Globus pallidus (tissue), 1 donor: ENCODE measurements at regions not wholly inside any gene's neighbourhood (a gene's known extent, or its start where the extent isn't known, plus 50 kb on each side); places are given as distances from the start of the nearest gene placed in this dataset.
"Not testable (repeated sequence)": the region's sequence is repeated elsewhere in the genome, so short reads cannot be mapped to it uniquely, and the experiment has no call there.

Source experiments
- DNase-seq: peaks from one replicate; pipeline ENCODE4 v3.0.0-alpha.2; 2015; ENCODE audit warnings: low spot score

DNA sequence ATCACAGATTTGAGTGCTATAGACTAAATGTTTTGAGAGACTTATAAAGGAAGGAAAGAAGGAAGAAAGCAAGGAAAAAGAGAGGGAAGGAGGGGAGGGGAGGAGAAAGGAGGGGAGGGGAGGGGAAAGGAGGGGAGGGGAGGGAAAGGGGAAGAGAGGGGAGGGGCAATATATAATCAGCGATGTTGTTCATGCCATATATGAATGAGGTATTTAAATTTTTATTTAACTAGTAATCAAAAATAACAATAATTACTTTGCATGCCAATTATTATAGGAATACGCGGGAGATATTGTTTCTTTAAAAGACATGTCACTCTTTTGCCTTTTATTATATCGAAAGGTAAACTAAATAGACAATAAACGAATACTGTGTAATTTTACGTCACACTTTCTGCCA, 1029.7 kb downstream of the FAT4 start:
- no peak for DNase-seq

DNA sequence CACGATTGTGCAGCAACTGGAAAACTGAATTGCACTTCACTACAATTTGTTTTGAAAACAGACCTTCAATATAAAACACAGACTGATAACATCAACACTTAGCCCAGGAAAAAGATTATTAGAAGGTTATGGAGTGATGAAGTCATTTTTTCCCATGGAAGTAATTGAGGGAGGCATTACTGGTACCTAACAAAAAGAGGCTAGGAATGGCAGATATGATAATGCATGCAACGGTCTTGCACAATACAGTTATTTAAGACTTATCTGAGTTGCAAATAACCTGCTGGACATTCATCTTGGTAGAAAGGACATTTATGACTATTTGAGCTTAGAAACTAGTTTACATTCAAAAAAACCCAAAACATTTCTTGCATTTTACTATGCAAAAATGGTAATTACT, 1031.9 kb downstream of the FAT4 start:
- DNase-seq: no peak

DNA sequence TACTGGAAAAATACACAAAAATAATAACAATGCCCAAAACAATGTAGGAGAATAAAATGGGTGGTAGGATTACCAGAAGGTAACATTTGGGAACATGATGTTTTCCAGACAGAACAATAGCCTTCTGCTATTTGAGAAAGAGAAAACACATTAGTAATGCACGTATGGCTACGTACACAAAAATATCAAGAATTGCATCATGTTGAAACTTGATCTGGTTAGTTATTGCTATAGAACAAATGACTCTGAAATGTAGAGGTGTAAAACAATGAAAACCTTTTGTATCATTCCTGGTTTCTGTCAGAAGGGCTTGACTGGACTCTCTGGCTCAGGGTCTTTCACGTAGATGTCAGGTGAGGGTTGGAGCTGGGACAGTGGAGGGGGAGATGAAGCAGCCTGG, 1040.0 kb downstream of the FAT4 start:
- DNase-seq: no peak

DNA sequence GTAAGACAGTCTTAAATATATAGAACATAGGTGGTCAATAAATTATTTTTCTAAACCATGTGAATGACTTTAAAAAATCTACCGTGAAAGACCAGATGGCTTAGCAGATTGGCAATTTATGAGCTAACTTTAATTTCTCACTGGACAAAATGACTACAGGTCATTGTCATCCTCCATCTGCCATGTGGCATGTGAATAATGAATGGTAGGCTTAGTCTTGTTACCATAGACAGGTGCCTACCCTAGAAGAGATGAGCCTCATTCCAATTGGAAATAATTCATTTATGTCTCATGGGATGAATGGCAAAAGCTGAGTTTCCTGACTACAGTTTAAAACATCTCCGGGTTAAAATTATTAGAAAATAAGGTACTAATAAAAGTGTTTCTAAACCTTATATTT, 1043.3 kb downstream of the FAT4 start:
- DNase-seq: no peak

DNA sequence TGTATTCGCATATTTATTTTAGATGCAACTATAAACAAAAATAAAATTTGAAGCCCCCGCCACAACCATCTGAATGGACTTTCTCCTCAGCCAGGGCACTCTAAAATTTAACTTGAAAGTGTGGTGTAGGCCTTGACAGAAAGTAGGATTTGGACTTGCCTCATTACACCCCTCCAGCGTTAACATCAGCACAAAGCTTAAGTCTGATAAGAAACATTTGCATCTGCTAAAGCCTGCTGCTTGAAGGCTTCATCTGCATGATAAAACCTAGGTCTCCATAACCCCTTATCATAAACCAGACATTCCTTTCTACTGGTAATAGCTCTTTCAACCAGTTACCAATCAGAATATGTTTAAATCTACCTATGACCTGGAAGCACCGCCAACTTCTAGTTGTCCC, 1046.5 kb downstream of the FAT4 start:
- DNase-seq: no peak

DNA sequence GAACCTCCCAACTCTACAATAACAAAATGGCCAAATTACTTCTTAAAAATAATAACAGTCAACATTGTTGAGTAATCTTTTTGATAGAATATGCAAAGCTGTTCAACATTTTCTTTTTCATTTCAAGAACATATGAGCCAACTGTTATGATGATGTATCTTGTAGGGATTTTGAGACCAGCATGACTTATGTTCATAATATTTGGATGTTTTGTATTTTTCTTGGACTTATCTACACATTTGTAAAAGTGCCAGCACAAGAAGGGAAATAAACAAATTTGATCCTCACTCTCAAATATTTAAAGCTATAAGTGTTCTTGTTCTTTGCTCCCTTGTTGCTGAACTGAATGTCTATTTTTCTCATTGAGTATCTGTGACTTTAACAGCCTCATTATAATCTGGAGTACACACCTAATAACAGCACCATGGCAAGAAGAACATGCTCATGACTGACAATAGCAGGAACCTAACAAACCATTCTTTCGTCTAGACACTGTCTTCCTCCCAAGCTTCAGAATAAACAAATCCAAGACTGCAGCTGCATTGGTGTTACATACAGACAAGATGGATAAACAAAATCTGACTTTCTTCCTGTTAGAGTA, 1049.7 kb downstream of the FAT4 start:
- DNase-seq: no peak

DNA sequence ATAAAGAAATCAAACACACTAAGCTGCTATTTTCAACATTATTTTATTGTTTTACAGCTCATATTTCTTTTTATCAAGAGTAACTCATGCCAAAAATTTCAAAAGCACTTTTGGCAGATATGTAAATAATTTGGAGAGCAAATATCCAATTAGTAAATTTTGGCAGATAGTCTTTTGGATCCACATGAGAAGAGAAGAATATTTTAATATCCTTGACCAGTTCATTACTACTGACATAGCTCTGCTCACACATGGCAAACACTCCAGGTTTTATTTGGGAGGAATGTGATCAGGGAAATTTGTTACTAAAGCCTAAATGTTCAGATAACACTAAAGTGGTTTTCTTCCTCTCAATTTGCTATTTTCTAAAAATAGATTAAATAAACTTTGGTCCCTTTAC, 1054.3 kb downstream of the FAT4 start:
- no peak for DNase-seq

DNA sequence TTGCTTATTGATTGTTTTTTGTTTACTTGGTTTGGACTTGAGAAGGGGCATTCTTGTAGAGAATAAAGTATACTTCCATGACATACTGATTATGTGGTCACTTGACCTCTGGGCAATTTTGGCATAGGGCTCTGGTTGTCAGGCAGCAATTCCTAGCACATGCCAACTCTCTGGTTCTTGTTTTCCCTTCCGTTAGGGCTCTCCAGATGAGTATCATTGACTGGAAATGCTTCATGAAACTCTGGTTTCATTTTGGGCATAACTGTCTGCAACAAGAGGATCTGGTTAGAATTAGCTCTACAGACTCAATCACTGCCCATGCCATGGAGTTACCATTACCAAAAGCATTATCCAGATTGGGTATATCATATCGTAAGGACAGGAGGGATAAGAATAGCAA, 1057.9 kb downstream of the FAT4 start:
- DNase-seq: no peak

DNA sequence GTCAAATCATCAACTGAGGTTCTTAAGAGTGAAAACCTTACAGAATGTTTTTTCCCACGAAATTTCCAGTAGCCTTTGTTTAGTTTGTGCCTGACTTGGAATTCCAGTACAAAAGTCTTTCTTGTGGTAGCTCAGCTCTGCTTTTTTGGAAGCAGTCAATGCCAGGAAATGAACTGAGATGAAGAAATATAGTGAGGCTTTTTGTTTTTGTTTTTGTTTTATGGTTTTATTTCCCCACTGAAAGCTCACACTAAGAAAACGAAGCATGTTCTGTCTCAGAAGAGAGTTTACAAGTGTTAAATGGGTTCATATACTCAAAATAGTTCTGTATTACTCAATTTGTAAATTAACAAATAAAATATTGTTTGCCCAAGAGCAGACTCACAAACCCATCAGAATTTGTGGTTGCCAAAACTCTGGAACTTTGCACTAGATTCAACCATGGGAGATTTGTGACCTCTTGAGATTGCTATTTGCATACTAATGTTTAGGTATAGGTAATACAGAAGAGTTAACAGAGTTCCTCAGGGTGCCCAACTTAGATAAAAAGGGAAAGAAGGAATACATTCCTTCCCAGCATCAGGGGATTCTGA, 1060.8 kb downstream of the FAT4 start:
- no peak for DNase-seq

DNA sequence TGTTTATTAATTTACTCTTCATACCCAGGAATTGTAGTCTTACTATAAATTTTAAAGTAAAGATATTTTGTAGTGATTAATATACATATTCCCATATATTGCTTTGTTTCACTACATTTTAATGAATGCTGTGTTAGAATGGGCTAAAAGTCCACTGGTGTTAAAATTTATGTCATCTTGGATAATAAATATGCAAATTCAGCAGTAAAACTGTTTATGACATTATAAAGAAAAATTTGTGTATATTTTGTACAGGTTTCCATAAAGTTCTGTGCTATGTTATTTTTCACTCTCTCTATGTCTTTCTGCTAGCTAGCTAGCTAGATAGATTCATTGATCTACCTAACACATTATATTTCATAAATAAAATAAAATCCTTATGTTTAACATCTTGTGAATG, 1071.2 kb downstream of the FAT4 start:
- DNase-seq: no peak

DNA sequence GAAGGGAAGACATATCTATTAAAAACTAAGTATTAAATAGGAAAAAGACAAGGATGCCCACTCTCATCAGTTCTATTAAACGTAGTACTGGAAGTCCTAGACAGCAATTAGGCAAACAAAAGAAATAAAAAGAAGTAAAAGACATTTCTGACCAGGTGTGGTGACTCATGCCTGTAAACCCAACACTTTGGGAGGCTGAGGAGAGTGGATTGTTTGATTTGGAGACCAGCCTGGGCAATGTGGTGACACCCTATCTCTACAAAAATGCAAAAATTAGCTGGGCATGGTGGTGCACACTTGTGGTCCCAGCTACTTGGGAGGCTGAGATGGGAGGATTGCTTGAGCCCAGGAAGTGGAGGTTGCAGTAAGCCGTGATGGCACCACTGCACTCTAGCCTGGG, 1071.8 kb downstream of the FAT4 start:
- DNase-seq: no peak

DNA sequence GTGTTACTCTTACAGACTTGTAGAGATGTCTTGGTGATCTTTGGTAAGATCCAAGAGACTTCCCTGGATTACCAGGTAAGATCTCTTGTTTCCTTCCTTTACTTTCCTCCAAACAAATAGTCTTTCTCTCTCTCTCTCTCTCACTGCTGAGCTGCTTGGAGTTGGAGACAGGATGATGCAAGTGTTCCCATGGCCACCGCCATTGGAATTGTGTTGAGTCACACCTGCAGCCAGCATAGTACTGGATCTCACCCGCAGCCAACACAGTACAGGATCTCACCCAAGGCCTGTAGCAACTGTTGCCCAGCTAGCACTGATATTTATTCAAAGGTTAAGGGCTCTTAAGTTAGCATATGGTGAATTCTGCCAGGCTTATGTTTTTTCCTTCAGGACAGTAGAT, 1080.9 kb downstream of the FAT4 start:
- no peak for DNase-seq

DNA sequence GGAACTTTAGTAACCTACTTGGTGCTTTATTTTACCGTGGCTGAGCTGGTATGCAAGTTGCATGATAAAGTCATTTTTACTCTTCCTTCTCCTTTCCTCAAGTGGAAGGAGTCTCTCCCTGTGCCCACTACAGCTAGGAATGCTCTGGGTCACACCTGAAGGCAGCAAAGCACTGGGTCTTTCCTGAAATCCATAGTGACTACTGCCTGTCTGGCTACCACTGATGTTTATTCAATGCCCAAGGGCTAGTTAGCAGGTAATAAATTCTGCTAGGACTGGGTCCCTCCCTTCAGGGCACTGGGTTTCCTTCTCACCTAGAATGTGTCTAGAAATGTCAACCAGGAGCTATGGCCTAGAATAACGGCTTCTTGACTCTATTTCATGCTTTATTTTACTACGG, 1081.4 kb downstream of the FAT4 start:
- DNase-seq: no peak

DNA sequence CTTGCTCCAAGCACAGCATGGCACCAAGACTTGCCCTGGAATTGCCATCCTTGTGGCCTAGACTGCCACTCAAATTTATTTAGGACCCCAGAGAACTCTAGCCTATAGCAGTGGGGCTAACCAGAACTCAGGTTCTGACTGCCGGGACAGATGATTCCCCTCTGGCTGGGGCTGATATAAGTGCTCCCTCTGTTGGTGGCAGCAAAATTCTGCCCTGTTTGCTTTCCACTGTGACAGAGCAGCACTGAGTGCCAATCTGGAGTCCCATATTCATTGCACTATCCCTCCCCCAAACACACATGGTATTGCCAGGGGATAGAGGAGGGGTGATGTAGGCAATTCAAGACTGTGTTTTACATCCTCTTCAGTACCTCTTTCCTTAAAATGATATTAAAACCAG, 1081.9 kb downstream of the FAT4 start:
- DNase-seq: no peak

DNA sequence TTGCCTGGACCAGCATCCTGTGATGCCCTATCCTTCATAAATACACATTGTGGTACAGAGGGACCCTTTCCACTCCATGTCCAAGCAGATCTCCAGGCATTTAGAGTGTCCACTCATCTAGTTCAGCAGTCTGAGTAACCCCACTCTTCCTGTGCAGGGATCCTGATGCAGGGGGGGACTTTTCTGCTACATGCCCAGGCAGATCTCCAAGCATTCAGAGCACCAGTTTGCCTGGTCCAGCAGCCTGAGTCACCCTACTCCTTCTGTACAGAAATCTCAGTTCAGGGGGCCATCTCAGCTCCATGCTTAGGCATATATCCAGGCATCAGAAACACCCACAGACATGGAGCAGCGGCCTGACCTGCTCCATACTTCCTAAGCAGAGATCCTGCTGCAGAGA, 1089.8 kb downstream of the FAT4 start:
- no peak for DNase-seq

DNA sequence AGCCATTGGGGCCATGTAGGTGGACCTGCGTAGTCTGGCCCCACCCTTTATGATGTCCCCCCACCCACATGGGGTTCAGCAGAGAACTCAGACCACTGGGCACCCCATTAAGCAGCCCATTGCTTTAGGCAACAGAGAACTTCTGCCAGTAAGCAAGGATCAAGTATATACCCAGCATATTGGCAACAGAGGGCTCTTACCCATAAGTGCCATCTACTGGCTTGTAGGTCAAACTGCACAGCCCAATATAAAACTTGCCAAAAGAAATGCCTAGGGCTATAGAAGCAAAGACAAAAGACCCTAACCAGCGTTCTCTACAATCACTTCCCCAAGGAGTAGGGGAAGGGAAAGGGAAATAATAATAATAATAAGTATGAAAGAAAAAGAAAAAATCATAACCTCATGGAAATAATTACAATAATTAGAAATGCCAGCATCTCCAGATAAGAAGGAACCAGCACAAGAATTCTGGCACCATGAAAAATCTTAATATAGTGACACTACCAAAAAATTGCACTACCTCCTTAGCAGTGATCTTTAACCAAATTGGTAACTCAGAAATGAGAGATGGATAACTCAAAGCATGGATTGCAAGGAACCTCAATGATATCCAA, 1090.7 kb downstream of the FAT4 start:
- no peak for DNase-seq

DNA sequence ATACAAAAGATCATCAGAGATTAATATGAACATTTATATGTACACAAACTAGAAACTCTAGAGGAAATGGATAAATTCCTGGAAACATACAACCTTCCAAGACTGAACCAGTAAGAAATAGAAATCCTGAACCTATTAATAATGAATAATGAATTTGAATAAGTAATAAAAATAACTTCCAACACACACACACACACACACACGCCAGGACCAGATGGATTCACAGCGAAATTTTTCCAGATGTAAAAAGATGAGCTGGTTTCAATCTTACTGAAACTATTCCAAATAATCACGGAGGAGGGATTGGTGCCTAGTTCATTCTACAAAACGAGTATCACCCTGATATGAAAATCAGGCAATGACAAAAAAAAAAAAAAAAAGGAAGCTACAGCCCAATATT, 1095.0 kb downstream of the FAT4 start:
- DNase-seq: no peak

DNA sequence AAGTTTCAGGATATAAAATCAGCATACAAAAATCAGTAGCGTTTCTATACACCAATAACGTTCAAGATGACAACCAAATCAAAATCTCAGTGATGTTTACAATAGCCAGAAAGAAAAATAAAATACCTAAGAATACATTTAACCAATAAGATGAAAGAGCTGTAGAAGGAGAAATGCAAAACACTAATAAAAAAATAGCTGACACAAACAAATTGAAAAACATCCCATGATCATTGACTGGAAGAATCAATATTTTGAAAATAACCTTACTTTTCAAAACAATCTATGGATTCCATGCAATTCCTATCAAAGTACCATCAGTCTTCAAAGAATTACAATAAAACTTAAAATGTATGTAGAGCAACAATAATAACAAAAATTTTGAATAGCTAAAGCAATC, 1096.3 kb downstream of the FAT4 start:
- no peak for DNase-seq

DNA sequence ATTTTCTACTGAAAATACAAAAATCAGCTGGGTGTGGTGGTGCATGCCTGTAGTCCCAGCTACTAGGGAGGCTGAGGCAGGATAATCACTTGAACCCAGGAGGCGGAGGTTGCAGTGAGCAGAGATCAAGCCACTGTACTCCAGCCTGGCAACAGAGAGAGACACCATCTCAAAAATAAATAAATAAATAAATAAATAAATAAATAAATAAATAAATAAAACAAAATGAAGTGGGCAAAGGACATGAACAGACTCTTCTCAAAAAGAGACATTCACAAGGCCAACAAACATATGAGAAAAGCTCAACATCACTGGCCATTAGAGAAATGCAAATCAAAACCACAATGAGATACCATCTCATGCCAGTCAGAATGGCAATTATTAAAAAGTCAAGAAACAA, 1097.6 kb downstream of the FAT4 start:
- not testable (repeated sequence) for DNase-seq

DNA sequence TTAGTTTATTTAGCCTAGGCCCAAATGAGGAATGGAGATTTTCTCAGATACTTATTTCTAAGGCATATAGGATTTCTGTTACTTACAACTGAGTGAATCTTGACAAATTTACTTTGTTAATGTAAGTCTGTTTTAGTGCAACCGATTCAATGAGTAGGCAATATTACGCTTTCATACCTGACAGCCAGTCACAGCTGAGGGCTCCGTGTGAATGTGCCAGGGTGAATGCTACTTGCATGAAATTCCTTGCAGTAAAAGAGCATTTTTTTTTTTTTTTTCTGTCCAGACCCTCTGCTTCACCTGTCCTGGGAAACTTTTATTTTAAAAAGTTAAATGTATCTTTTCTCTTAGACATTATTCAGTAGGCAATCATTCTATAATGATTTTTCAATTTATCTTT, 1100.0 kb downstream of the FAT4 start:
- DNase-seq: no peak

DNA sequence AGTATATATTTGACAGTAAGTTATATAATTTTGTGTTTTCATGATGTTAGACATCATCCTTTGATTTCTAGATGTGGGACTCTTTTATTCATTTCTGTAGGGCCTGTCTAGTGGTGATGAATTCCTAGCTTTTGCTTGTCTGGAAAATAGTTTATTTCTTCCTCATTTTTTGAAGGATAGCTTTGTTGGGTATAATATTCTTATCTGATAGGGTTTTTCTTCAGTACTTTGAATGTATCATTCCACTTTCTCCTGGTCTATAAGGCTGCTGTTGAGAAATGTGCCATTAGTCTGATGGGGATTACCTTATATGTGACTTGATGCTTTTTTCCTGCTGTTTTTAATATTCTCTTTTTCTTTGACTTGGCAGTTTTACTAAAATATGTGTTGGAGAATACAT, 1104.5 kb downstream of the FAT4 start:
- no peak for DNase-seq

DNA sequence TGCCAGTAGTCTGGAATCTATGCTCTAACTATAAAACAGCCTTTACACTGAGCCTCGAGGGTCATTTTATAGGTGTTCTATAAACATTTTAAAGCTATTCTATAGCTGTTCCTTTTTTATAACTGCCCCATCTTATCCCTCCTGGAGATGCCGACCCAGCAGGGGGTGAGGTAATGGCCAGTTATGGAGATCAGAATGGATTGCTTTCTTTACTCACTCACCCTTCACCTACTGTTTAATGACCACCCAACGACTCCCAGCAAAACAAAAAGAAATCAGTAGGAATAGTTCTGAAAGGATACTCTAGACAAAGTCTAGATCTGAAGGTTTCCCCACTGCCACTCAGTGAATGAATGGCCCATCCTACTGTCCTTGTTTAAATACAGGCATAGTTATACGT, 1113.1 kb downstream of the FAT4 start:
- DNase-seq: no peak

DNA sequence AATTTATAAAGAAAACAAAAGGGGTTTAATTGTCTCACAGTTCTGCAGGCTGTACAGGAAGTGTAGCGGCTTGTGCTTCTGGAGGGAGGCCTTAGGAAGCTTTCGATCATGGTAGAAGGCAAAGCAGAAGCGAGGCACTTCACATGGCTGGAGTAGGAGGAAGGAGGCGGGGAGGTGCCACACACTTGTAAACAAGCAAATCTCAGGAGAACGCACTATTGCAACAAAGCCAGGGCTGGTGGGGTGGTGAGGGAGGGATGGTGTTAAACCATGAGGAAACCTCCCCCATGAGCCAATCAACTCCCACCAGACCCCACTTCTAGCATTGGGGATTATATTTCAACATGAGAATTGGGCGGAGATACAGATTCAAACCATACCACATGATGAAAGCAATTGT, 1116.3 kb downstream of the FAT4 start:
- DNase-seq: no peak

DNA sequence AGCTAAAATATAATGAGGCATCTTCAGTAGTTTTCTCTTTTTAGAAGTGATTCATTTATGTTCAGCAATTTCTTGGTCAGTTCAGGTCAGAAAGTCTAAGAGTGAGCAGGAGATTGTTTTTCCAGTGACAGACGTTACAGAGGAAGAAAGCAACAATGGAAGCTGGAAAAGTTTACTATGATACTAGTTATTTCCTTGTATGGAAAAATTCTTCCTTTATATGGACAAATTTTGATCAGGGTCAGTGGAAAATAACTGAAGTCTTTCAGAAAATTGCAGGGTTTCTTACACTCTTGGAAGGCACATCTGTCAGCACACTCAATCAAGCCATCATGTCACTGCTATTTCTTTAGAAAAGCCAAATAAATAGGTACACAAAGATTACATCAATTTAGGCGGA, 1120.7 kb downstream of the FAT4 start:
- no peak for DNase-seq
